Thyroid gland (tissue), 4 donors: ENCODE measurements at regions not wholly inside any gene's neighbourhood (a gene's known extent, or its start where the extent isn't known, plus 50 kb on each side); places are given as distances from the start of the nearest gene placed in this dataset.
"Not testable (repeated sequence)": the region's sequence is repeated elsewhere in the genome, so short reads cannot be mapped to it uniquely, and the experiment has no call there.

Experiments
- CTCF ChIP-seq, 6 experiments: fragments of 200-600 bp in 3 of 6; fragments of 450-650 bp in 3 of 6; sonication (generic) in 3 of 6; IDR thresholded peaks; one replicate each; pipeline ENCODE4 v1.5.1; 2016 to 2019; ENCODE audit warnings: antibody characterized with exemption in 6 of 6, mild to moderate bottlenecking in 2 of 6, inconsistent platforms in 1 of 6, moderate library complexity in 1 of 6
- POLR2A ChIP-seq, 2 donors: fragments of 450-650 bp; IDR thresholded peaks; one replicate each; pipeline ENCODE4 v1.6.1; 2017; ENCODE audit warnings: antibody characterized with exemption in 2 of 2, mild to moderate bottlenecking in 2 of 2, moderate library complexity in 1 of 2

- TF ChIP-seq CTCF, POLR2A (IDR thresholded peaks at IDR 0.05): not testable (repeated sequence)
These were observed 1533.3 kb downstream of the RPIA start for GRCh38 chr2:90224767-90225166.
